GM23338 (cell line): ENCODE measurements at regions not wholly inside any gene's neighbourhood (a gene's known extent, or its start where the extent isn't known, plus 50 kb on each side); places are given as distances from the start of the nearest gene placed in this dataset.

Experiments used
- ATAC-seq: fragments of 200-7000 bp; cut with Tn5 transposase; 3 replicates; pipeline ENCODE4 v1.9.1; 2020
- DNase-seq: peaks from one replicate; pipeline ENCODE4 v3.0.0-alpha.2; 2015; ENCODE audit warnings: low spot score
- H2AFZ ChIP-seq: fragments of 200-600 bp; sonication (generic); 2 replicates; pipeline ENCODE4 v1.8.0; 2016; ENCODE audit warnings: antibody characterized with exemption, mild to moderate bottlenecking, moderate library complexity
- H3F3A ChIP-seq: fragments of 200-600 bp; sonication (generic); replicated peaks from 2 replicates; pipeline ENCODE4 v1.8.0; 2017; ENCODE audit warnings: antibody characterized with exemption, mixed run types, low read depth
- H3K27ac ChIP-seq: fragments of 200-600 bp; sonication (generic); 2 replicates; pipeline ENCODE4 v1.6.1; 2016; ENCODE audit warnings: low read depth
- H3K27me3 ChIP-seq: fragments of 200-600 bp; sonication (generic); 2 replicates; pipeline ENCODE4 v1.8.0; 2016; ENCODE audit warnings: mild to moderate bottlenecking, mixed run types, moderate library complexity; ENCODE audit not compliant: insufficient read depth
- H3K36me3 ChIP-seq: fragments of 200-600 bp; sonication (generic); 2 replicates; pipeline ENCODE4 v1.8.0; 2016; ENCODE audit warnings: mild to moderate bottlenecking; ENCODE audit not compliant: insufficient read depth
- H3K4me1 ChIP-seq: fragments of 200-600 bp; sonication (generic); 2 replicates; pipeline ENCODE4 v1.8.0; 2016; ENCODE audit warnings: mild to moderate bottlenecking, moderate library complexity; ENCODE audit not compliant: insufficient read depth
- H3K4me2 ChIP-seq: fragments of 200-600 bp; sonication (generic); 2 replicates; pipeline ENCODE4 v1.7.1; 2017; ENCODE audit warnings: mixed run types
- H3K4me3 ChIP-seq: fragments of 200-600 bp; sonication (generic); 2 replicates; pipeline ENCODE4 v1.6.1; 2016; ENCODE audit warnings: mixed run types
- H3K79me2 ChIP-seq: fragments of 200-600 bp; sonication (generic); replicated peaks from 2 replicates; pipeline ENCODE4 v1.8.0; 2017; ENCODE audit warnings: mild to moderate bottlenecking; ENCODE audit not compliant: insufficient read depth
- H3K9me2 ChIP-seq: fragments of 200-600 bp; sonication (generic); 2 replicates; pipeline ENCODE4 v1.8.0; 2017; ENCODE audit not compliant: insufficient read depth
- H4K20me1 ChIP-seq: fragments of 200-600 bp; sonication (generic); replicated peaks from 2 replicates; pipeline ENCODE4 v1.8.0; 2017; ENCODE audit warnings: mild to moderate bottlenecking; ENCODE audit not compliant: insufficient read depth
- H3K27ac Mint-ChIP-seq: 2 replicates; pipeline ENCODE4 v1.8.0; 2020; ENCODE audit warnings: inconsistent platforms, mild to moderate bottlenecking, moderate library complexity, mixed read lengths
- H3K27me3 Mint-ChIP-seq: 3 replicates; pipeline ENCODE4 v1.8.0; 2022; ENCODE audit warnings: low read depth, mild to moderate bottlenecking, moderate library complexity, mixed read lengths, inconsistent platforms; ENCODE audit not compliant: insufficient read depth, poor library complexity
- H3K36me3 Mint-ChIP-seq: 3 replicates; pipeline ENCODE4 v1.8.0; 2021; ENCODE audit warnings: low read depth, mild to moderate bottlenecking, inconsistent platforms, moderate library complexity, mixed read lengths
- H3K4me1 Mint-ChIP-seq: 3 replicates; pipeline ENCODE4 v1.8.0; 2020; ENCODE audit warnings: mild to moderate bottlenecking, inconsistent platforms, mixed read lengths
- H3K4me3 Mint-ChIP-seq: 3 replicates; pipeline ENCODE4 v1.8.0; 2021; ENCODE audit warnings: moderate library complexity, mild to moderate bottlenecking, inconsistent platforms, mixed read lengths
- H3K9me3 Mint-ChIP-seq: 3 replicates; pipeline ENCODE4 v1.8.0; 2020; ENCODE audit warnings: moderate library complexity, mild to moderate bottlenecking, inconsistent platforms, mixed read lengths
- EZH2 ChIP-seq: fragments of 200-600 bp; sonication (generic); IDR thresholded peaks from one replicate; pipeline ENCODE4 v1.8.0; 2017; ENCODE audit warnings: antibody characterized with exemption, mild to moderate bottlenecking, low read depth; ENCODE audit not compliant: unreplicated experiment
- EZH2phosphoT487 ChIP-seq: fragments of 200-600 bp; sonication (generic); IDR thresholded peaks from one replicate; pipeline ENCODE4 v1.8.1; 2018; ENCODE audit warnings: antibody characterized with exemption; ENCODE audit not compliant: unreplicated experiment
- JUNB ChIP-seq: IDR thresholded peaks from one replicate; pipeline ENCODE4 v1.6.1; 2016; ENCODE audit warnings: antibody characterized with exemption; ENCODE audit not compliant: unreplicated experiment
- NANOG ChIP-seq: IDR thresholded peaks from 2 replicates; pipeline ENCODE4 v1.6.1; 2016; ENCODE audit warnings: antibody characterized with exemption, borderline replicate concordance
- ZNF331 ChIP-seq: fragments of 250-450 bp; sonication (Bioruptor Pico); IDR thresholded peaks from 2 replicates; pipeline ENCODE4 v1.5.0; 2020; ENCODE audit warnings: low read depth, mild to moderate bottlenecking, moderate library complexity
- TF ChIP-seq, protein P1 (sequence below): IDR thresholded peaks from 2 replicates; pipeline ENCODE4 v1.6.1; 2016; ENCODE audit warnings: antibody characterized with exemption
- TF ChIP-seq, protein P2 (sequence below): IDR thresholded peaks from one replicate; pipeline ENCODE4 v1.6.1; 2018; ENCODE audit warnings: antibody characterized with exemption; ENCODE audit not compliant: unreplicated experiment
- TF ChIP-seq, protein P3 (sequence below): fragments of 250-450 bp; sonication (Bioruptor Pico); IDR thresholded peaks from 2 replicates; pipeline ENCODE4 v1.5.0; 2020; ENCODE audit warnings: mild to moderate bottlenecking, moderate library complexity
- TF ChIP-seq, protein P4 (sequence below), 2 experiments: fragments of 200-600 bp in 1 of 2; sonication (generic) in 1 of 2; conservative IDR thresholded peaks; 2 replicates each; pipeline versions ENCODE4 v1.5.1 to v1.6.1; 2016 to 2017; ENCODE audit warnings: antibody characterized with exemption in 2 of 2, low read depth in 2 of 2, mild to moderate bottlenecking in 2 of 2, moderate library complexity in 1 of 2

DNA sequence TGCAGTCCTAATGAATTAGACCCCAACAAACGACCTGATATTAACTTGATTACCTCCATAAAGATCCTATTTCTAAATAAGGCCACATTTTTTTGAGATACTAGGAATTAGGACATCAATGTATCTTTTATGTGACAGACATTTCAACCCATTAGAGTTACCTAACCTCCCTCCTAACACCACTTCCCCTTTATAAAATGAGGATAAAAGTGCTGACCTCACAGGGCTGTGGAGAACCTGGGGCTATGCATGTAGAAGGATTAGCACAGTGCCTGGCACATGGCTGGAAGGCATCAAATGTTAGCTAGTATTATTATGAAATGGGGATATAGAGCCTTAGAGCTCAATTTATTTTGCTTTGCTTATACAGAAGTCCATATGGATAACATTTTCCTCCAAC, 53.5 kb upstream of the LRRN1 start:
- no peaks in the 10 kb centered on the region for H3K4me1 Mint-ChIP-seq

More for the DNA sequence above, 53.5 kb upstream of the LRRN1 start:
- no peaks in the 10 kb centered on the region for H4K20me1 ChIP-seq
- no peaks in the 10 kb centered on the region for H3K27me3 ChIP-seq
- peaks cover 3% of the 10 kb centered on the region for H3K27me3 Mint-ChIP-seq
- H3K4me2 ChIP-seq: no peak overlapping the region
- H3F3A ChIP-seq: no peaks in the 10 kb centered on the region
- no peak overlapping the region for H3K4me3 ChIP-seq
- peaks cover 88% of the 10 kb centered on the region for H3K9me3 Mint-ChIP-seq
- H3K27ac ChIP-seq: no peak overlapping the region
- no peaks in the 10 kb centered on the region for H3K79me2 ChIP-seq
- DNase-seq (no peak), ATAC-seq (no peak)
- H3K9me2 ChIP-seq: peaks cover 9% of the 10 kb centered on the region; the same call in 1 of the 2 replicates
- TF ChIP-seq, protein P1, sequence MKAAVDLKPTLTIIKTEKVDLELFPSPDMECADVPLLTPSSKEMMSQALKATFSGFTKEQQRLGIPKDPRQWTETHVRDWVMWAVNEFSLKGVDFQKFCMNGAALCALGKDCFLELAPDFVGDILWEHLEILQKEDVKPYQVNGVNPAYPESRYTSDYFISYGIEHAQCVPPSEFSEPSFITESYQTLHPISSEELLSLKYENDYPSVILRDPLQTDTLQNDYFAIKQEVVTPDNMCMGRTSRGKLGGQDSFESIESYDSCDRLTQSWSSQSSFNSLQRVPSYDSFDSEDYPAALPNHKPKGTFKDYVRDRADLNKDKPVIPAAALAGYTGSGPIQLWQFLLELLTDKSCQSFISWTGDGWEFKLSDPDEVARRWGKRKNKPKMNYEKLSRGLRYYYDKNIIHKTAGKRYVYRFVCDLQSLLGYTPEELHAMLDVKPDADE: no peak
- no peak for TF ChIP-seq EZH2phosphoT487
- no peak for TF ChIP-seq ZNF331 (CRISPR knock-in tag)
- TF ChIP-seq, protein P2, sequence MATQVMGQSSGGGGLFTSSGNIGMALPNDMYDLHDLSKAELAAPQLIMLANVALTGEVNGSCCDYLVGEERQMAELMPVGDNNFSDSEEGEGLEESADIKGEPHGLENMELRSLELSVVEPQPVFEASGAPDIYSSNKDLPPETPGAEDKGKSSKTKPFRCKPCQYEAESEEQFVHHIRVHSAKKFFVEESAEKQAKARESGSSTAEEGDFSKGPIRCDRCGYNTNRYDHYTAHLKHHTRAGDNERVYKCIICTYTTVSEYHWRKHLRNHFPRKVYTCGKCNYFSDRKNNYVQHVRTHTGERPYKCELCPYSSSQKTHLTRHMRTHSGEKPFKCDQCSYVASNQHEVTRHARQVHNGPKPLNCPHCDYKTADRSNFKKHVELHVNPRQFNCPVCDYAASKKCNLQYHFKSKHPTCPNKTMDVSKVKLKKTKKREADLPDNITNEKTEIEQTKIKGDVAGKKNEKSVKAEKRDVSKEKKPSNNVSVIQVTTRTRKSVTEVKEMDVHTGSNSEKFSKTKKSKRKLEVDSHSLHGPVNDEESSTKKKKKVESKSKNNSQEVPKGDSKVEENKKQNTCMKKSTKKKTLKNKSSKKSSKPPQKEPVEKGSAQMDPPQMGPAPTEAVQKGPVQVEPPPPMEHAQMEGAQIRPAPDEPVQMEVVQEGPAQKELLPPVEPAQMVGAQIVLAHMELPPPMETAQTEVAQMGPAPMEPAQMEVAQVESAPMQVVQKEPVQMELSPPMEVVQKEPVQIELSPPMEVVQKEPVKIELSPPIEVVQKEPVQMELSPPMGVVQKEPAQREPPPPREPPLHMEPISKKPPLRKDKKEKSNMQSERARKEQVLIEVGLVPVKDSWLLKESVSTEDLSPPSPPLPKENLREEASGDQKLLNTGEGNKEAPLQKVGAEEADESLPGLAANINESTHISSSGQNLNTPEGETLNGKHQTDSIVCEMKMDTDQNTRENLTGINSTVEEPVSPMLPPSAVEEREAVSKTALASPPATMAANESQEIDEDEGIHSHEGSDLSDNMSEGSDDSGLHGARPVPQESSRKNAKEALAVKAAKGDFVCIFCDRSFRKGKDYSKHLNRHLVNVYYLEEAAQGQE: no peak
- no peak for TF ChIP-seq EZH2
- TF ChIP-seq, protein P3, sequence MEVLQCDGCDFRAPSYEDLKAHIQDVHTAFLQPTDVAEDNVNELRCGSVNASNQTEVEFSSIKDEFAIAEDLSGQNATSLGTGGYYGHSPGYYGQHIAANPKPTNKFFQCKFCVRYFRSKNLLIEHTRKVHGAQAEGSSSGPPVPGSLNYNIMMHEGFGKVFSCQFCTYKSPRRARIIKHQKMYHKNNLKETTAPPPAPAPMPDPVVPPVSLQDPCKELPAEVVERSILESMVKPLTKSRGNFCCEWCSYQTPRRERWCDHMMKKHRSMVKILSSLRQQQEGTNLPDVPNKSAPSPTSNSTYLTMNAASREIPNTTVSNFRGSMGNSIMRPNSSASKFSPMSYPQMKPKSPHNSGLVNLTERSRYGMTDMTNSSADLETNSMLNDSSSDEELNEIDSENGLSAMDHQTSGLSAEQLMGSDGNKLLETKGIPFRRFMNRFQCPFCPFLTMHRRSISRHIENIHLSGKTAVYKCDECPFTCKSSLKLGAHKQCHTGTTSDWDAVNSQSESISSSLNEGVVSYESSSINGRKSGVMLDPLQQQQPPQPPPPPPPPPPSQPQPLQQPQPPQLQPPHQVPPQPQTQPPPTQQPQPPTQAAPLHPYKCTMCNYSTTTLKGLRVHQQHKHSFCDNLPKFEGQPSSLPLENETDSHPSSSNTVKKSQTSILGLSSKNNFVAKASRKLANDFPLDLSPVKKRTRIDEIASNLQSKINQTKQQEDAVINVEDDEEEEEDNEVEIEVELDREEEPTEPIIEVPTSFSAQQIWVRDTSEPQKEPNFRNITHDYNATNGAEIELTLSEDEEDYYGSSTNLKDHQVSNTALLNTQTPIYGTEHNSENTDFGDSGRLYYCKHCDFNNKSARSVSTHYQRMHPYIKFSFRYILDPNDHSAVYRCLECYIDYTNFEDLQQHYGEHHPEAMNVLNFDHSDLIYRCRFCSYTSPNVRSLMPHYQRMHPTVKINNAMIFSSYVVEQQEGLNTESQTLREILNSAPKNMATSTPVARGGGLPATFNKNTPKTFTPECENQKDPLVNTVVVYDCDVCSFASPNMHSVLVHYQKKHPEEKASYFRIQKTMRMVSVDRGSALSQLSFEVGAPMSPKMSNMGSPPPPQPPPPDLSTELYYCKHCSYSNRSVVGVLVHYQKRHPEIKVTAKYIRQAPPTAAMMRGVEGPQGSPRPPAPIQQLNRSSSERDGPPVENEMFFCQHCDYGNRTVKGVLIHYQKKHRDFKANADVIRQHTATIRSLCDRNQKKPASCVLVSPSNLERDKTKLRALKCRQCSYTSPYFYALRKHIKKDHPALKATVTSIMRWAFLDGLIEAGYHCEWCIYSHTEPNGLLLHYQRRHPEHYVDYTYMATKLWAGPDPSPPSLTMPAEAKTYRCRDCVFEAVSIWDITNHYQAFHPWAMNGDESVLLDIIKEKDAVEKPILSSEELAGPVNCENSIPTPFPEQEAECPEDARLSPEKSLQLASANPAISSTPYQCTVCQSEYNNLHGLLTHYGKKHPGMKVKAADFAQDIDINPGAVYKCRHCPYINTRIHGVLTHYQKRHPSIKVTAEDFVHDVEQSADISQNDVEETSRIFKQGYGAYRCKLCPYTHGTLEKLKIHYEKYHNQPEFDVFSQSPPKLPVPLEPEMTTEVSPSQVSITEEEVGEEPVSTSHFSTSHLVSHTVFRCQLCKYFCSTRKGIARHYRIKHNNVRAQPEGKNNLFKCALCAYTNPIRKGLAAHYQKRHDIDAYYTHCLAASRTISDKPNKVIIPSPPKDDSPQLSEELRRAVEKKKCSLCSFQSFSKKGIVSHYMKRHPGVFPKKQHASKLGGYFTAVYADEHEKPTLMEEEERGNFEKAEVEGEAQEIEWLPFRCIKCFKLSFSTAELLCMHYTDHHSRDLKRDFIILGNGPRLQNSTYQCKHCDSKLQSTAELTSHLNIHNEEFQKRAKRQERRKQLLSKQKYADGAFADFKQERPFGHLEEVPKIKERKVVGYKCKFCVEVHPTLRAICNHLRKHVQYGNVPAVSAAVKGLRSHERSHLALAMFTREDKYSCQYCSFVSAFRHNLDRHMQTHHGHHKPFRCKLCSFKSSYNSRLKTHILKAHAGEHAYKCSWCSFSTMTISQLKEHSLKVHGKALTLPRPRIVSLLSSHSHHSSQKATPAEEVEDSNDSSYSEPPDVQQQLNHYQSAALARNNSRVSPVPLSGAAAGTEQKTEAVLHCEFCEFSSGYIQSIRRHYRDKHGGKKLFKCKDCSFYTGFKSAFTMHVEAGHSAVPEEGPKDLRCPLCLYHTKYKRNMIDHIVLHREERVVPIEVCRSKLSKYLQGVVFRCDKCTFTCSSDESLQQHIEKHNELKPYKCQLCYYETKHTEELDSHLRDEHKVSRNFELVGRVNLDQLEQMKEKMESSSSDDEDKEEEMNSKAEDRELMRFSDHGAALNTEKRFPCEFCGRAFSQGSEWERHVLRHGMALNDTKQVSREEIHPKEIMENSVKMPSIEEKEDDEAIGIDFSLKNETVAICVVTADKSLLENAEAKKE (CRISPR knock-in tag): no peak
- TF ChIP-seq, protein P4, sequence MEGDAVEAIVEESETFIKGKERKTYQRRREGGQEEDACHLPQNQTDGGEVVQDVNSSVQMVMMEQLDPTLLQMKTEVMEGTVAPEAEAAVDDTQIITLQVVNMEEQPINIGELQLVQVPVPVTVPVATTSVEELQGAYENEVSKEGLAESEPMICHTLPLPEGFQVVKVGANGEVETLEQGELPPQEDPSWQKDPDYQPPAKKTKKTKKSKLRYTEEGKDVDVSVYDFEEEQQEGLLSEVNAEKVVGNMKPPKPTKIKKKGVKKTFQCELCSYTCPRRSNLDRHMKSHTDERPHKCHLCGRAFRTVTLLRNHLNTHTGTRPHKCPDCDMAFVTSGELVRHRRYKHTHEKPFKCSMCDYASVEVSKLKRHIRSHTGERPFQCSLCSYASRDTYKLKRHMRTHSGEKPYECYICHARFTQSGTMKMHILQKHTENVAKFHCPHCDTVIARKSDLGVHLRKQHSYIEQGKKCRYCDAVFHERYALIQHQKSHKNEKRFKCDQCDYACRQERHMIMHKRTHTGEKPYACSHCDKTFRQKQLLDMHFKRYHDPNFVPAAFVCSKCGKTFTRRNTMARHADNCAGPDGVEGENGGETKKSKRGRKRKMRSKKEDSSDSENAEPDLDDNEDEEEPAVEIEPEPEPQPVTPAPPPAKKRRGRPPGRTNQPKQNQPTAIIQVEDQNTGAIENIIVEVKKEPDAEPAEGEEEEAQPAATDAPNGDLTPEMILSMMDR (conservative IDR thresholded peaks at IDR 0.05; ENCODE audit: low read depth in 2 of 2): no peak
- no peak for TF ChIP-seq JUNB
- no peak for TF ChIP-seq NANOG
- H3K4me1 ChIP-seq: no peaks in the 10 kb centered on the region
- H3K36me3 ChIP-seq: no peaks in the 10 kb centered on the region; the same call in 1 of the 2 replicates
- no peak overlapping the region for H3K27ac Mint-ChIP-seq
- peaks cover 13% of the 10 kb centered on the region; the same call in 2 of the 3 replicates for H3K36me3 Mint-ChIP-seq
- H3K4me3 Mint-ChIP-seq: no peak overlapping the region
- H2AFZ ChIP-seq: no peak overlapping the region
